ENCODE measurements at regions not wholly inside any gene's neighbourhood (a gene's known extent, or its start where the extent isn't known, plus 50 kb on each side); places are given as distances from the start of the nearest gene placed in this dataset.
A peak's percentile ranks its signal among the peaks of the same experiment; 100 is the strongest.
"Not testable (repeated sequence)": the region's sequence is repeated elsewhere in the genome, so short reads cannot be mapped to it uniquely, and the experiment has no call there.

DNA sequence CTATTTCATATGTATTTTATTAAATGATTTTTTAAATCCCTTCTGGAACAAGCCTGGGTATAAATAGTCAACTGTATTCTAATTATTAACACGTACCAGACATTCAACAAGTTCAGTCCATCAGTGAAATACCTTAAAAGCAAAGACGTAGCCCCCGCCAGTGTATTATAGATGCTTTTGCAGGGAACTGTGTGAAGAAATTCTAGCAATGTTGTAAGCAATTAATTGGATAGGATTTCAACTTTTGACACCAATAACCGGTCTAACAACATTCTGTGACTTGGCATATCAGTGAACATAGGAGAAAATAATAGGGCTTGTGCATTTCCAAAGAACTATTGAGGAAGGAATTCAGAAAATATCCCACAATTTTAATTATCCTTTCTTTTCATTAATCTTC is 67.2 kb upstream of the TGFBR2 start:
- DNase-seq, result no peak

DNA sequence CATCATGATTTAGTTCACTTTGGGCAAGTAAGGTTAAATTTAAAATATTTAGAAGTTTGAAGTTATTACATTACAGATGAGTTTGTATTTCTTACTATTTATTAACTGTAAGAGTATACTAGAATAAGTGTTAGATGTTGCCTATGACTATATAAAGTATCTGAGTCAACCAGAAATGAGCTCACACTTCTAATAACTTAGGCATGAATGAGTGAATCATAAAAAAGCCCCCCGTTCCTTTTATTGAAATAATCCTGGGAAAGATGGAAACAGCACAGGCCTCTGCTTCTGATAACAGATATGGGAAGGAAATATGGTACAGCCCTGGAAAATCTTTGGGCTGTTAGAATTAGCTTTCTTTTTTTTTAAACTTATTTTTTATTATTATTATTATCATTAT is 66.6 kb upstream of the TGFBR2 start:
- no peak for DNase-seq

DNA sequence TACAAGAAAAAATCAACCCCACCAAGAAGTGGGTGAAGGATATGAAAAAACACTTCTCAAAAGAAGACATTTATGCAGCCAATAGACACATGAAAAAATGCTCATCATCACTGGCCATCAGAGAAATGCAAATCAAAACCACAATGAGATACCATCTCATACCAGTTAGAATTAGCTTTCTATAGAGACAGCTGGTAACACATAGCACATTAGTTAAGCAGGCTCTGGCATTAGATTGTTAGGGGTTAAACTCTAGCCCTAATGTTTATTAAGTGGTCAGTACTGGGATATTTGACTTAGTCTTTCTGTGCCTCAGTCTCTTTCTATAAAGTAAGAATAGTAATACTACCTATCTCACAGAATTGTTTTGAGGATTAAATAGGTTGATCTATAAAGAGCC is 65.2 kb upstream of the TGFBR2 start:
- not testable (repeated sequence) for DNase-seq

DNA sequence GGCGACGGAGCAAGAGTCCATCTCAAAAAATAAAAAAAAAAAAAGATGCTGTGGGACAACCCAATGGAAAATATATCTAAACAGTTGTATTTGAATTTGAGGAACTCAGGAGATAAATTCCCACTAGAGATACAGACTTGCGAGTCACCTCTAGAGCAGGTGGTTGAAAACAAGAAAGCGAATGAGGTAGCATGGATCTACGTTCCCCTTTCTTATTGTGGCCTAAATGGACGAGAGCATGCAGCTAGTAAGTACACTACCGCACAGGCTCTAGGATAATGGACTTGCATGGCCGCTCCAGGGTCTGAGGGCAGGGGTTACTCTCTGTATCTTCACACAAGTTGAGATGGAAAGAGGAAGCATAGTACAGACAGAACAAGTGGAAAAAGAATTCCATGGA is 63.5 kb upstream of the TGFBR2 start:
- DNase-seq, result no peak

DNA sequence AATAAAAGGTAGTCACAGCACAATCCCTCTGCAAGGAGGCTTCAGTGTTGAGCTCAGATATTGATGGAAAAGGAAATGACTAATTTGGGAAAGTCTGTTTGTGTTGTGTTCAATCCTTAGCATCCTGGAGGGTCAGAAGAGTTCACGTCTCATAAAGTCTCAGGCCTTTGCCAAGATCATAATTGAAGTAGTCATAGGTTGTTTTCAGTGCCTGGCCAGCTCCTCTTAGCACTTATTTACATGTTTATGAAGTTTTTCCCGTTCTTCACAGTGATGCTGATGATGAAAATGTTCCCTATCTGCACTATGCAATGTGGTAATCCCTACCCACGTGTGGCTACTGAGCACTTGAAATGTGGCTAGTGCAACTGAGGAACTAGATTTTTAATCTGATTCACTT is 61.6 kb upstream of the TGFBR2 start:
- DNase-seq, result no peak

DNA sequence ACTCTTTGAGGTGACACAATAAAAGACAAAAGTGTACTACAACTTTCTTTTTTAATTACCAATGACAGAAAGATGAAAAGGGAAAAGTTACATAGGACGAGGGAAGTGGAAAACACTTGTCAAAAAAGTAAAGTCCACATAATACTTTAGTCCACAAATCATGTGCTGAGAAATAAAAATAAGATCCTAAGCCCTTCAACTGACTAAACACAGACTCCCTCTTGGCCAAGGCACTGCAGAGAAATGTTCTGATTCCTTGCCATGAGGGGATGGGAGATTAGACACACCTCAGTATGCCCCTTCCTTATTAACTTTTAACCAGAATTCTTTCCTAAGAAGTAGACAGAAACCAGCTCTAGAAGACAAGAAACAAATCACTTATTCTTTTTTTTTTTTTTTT is 59.5 kb upstream of the TGFBR2 start:
- no peak for DNase-seq

DNA sequence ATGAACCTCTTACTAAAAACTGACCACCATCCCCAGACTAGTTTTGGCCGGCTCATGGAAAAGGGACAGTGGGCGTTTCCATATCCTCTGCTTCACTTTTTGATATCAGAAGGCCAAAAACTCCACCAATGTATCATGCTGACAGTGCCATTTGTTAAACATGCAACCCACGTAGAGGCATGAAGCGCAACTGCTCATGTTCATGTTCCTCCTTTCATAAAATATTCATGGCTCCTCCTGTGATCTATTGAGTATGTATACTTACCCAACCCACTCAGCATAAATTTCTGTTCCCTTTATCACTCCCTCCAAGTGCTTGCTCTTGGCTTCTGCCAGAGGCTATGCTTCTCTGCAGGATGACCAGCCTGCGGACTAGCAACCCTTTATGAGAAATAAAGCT is 58.7 kb upstream of the TGFBR2 start:
- no peak for DNase-seq

DNA sequence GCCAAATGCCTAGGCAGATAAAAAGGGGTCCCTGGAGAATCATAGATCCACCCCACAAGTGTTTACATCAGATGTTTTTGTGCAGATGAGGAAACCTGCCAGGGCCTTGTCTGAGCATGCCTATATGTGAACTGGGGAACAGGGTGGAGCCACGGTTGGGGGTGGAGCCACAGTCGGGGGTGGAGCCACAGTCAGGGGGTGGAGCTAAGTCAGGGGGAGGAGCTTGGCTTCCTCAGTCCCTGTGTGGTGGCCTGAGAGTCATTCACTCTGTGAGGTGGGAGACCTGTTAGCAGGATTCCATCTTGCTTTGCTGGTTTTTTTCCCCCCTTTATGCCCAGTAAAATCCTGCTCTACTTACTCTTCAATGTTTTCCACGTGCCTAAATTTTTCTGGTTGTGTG is 57.8 kb upstream of the TGFBR2 start:
- DNase-seq, result peak; percentile 16

DNA sequence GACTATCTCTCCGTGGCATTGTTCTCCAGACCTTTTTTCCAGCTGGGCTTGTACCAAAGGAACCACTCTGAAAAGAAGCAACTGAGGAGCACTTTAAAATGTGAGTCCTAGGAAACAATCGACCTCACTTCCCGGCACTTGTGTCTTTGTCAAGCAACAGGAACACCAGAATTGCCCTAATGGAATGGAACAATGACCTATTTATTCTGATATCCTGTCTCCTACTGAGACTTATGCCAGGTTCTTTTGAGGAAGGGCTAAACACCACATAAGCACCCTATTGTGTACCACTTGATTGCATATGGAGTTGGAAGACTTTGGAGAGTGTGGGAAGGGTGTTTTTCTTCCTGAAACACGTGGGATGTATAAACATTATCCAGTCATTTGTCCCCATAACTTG is 56.8 kb upstream of the TGFBR2 start:
- DNase-seq, result no peak

DNA sequence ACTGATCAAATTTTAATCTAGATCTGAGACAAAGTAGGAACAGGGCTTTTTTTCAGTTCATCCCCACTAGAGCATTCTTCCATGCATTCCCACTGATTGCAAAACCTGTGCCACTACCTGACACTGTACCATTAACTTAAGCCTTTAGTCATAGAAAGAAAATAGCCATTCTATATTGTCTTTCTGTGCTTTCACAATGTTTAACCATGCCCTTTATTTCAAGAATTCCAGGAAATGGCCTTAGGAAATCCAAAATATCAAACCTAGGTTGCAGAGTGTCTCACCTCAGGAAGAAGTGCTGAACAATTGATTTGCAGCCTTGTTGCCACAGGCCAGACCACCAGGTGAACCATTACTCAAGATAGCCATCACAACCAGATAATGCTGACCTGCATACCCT is 56.2 kb upstream of the TGFBR2 start:
- DNase-seq, result no peak

DNA sequence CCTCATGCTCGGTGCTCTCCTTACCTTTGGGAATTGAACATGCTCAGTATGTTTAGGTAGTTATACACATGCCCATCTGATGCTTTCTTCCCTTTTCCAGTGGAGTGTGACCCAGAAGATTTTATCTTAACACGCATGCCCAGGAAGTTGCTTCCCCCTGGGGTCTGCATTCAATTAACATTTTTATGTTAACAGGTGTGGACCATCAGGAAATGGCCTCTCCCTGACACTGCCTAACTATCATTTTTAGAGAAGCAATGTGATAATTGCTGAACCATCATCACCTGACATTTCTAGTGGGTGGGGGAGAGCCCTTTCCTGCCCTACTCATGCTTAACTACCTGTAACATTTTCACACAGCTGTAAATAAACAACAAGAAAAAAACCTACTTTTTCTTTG is 55.1 kb upstream of the TGFBR2 start:
- no peak for DNase-seq

DNA sequence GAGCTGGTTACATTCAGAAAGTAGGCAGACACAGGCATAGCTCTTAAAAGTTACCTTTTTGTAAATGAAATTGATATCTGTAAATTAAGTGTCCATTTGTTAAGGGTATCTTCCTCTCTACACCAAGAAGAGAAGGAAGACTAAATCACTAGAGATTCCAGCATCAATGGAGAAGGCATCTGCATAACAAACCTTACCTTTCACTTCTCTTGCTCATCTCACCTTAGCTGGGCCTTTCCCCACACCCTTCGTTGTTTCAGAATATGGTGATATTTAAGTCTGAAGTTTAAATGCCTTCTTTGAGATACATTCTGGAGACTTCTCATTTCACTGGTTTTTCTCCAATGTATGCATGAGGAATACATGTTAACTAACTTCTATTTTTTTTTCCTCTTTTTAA is 54.5 kb upstream of the TGFBR2 start:
- DNase-seq, result no peak

DNA sequence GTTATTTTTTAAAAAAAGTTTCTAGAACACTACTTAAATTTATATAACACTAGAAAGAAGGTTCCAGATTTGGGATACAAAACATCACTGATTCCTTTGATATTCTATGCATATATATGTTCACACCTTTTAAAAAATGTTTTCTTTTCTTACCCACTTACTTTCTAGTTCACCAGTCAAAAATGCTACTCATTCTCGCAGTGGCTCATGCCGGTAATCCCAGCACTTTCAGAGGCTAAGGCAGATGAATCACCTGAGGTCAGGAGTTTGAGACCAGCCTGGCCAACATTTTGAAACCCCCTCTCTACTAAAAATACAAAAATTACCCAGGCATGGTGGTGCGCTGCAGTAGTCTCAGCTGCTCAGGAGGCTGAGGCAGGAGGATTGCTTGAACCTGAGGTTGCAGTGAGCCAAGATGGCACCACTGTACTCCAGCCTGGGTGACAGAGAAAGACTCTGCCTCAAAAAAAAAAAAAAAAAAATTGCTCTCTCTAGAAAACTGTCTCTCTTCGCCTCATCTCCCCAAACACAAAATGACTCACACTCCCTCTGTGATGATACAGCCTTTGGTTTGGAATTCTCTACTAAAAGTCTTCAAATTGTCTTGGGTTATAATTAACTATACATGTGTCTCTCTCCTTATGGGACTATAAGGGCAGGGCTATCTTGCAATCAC is 52.6 kb upstream of the TGFBR2 start:
- DNase-seq, result no peak

DNA sequence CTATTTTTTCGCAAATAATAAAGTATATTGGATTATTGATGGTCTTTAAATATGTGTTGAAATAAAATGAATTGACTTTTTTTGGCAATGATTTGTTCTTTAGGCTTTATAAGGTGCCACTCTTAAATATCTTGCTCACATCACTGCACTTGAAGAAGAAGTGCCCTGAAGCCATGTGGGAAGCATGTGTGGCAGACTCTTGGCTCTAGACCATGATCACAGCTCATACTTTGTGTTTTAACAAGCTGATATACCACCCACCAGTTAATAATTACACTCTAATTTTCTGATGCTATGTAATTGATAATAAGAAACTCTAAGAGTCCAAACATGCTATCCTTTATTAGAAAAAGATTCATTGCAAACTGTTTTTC is 52.1 kb upstream of the TGFBR2 start:
- no peak for DNase-seq

DNA sequence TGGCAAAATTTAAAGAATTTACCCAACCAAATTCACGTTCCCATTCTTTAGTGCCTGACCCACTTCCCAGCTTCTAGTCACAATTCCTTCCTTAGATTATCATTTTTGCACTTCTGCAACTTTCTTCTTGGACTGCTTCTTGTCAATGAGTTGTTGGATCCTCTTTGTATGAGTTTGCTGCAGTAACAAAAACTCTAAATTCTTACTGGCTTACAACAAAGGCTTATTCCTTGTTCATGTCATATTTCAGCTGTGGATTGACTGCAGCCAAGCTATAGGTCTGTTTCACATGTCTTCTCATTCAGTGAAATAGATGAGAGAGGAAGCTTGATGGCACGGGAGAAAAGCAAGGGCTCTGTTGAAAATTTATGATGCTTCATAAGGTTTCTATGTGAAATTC is 50.4 kb upstream of the TGFBR2 start:
- DNase-seq, result no peak

Measured in stimulated activated CD4-positive, alpha-beta T cell treated with anti-CD3 and anti-CD28 coated beads, Interleukin-12 subunit alpha, Interleukin-12 subunit beta, amount 100 ng/mL, for 4 hours (primary cell).